Caco-2 (cell line): ENCODE measurements at regions not wholly inside any gene's neighbourhood (a gene's known extent, or its start where the extent isn't known, plus 50 kb on each side); places are given as distances from the start of the nearest gene placed in this dataset.

Source experiments
- BruUV-seq: library from RNA; stranded (reverse); fragments of 400-500 nt; replicated peaks from 2 replicates; lab custom pipeline; 2021; lab: Mats Ljungman, UMichigan
- CTCF ChIA-PET: fragments of 300-600 bp; sonication (Branson Sonifier 250); formaldehyde crosslinking; loops from one replicate; lab custom pipeline; 2022; ENCODE audit warnings: antibody characterized with exemption; lab: Charles Lee
- POLR2A ChIA-PET: fragments of 300-600 bp; sonication (Branson Sonifier 250); formaldehyde crosslinking; loops from one replicate; lab custom pipeline; 2022; ENCODE audit warnings: antibody characterized with exemption; lab: Charles Lee
- DNase-seq, 2 experiments: peaks; one replicate each; pipeline versions ENCODE4 v3.0.0 to v3.0.0-alpha.2; 2020 to 2022
- H3K27me3 ChIP-seq: replicated peaks from 2 replicates; pipeline ENCODE4 v1.6.0; 2011; ENCODE audit warnings: low read length; ENCODE audit not compliant: control insufficient read depth, insufficient read depth
- H3K36me3 ChIP-seq: 2 replicates; pipeline ENCODE4 v1.5.1; 2011; ENCODE audit warnings: low read length; ENCODE audit not compliant: control insufficient read depth, insufficient read depth
- H3K4me1 ChIP-seq: fragments of 250-450 bp; sonication (Bioruptor Pico); 2 replicates; pipeline ENCODE4 v1.5.1; 2020; ENCODE audit warnings: mild to moderate bottlenecking
- H3K4me3 ChIP-seq: 2 replicates; pipeline ENCODE4 v1.5.1; 2011; ENCODE audit warnings: low read depth, mild to moderate bottlenecking, control low read depth, low read length
- H3K9me3 ChIP-seq: fragments of 250-450 bp; sonication (Bioruptor Pico); 2 replicates; pipeline ENCODE4 v1.5.1; 2020; ENCODE audit warnings: mild to moderate bottlenecking, moderate library complexity
- H3K27ac Mint-ChIP-seq: one replicate; pipeline ENCODE4 v1.8.0; 2022; ENCODE audit warnings: mixed read lengths; ENCODE audit not compliant: unreplicated experiment
- H3K27me3 Mint-ChIP-seq: one replicate; pipeline ENCODE4 v1.8.0; 2022; ENCODE audit warnings: mixed read lengths; ENCODE audit not compliant: insufficient read depth, unreplicated experiment
- H3K36me3 Mint-ChIP-seq: one replicate; pipeline ENCODE4 v1.8.0; 2022; ENCODE audit warnings: mild to moderate bottlenecking, mixed read lengths; ENCODE audit not compliant: insufficient read depth, unreplicated experiment
- H3K4me1 Mint-ChIP-seq: one replicate; pipeline ENCODE4 v1.8.0; 2022; ENCODE audit warnings: low read depth, mixed read lengths; ENCODE audit not compliant: unreplicated experiment
- H3K4me3 Mint-ChIP-seq: one replicate; pipeline ENCODE4 v1.8.0; 2022; ENCODE audit warnings: mild to moderate bottlenecking, moderate library complexity, mixed read lengths; ENCODE audit not compliant: unreplicated experiment
- H3K9me3 Mint-ChIP-seq: one replicate; pipeline ENCODE4 v1.8.0; 2022; ENCODE audit warnings: mixed read lengths; ENCODE audit not compliant: unreplicated experiment
- intact Hi-C: fragments of 100-400 bp; cut with micrococcal nuclease; formaldehyde crosslinking; loops from one replicate; pipeline ENCODE4 v1.10.0; 2022; ENCODE audit not compliant: unreplicated experiment
- TF ChIP-seq, protein P1 (sequence below), 2 experiments: fragments of 200-600 bp in 1 of 2; IDR thresholded peaks; 1 replicate in 1 of 2; 2 replicates in 1 of 2; pipeline versions ENCODE4 v1.5.1 to v1.8.0; 2011 to 2022; ENCODE audit warnings: antibody characterized with exemption in 1 of 2, control low read depth in 1 of 2, inconsistent platforms in 1 of 2, low read depth in 1 of 2, low read length in 1 of 2, mild to moderate bottlenecking in 1 of 2, moderate library complexity in 1 of 2; ENCODE audit not compliant: insufficient read depth in 1 of 2, severe bottlenecking in 1 of 2, unreplicated experiment in 1 of 2

DNA sequence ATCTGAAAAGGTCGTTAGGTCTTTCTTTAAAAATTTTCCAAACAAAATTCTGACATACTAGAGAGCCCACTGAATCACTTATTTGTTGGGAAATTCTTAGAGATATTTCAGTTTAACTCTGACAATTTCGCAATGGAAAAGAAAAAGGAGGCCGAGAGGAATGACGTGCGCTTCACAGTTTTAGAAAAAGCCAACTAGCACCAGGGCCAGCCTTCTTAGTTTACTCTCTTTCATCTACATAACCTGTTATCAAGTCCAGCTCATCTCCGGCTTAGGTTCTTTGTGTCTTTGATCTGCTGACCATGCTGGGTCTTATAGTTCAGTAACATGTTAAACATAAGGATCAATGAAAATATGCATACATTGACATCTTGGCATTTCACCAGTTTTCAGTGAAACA lies 201.7 kb upstream of the TAS2R1 start:
- no peaks in the 10 kb centered on the region for H3K27me3 Mint-ChIP-seq
- CTCF ChIA-PET = no interaction called here
- H3K4me1 ChIP-seq = peaks cover 53% of the 10 kb centered on the region
- H3K9me3 Mint-ChIP-seq = peaks cover 13% of the 10 kb centered on the region
- H3K27ac Mint-ChIP-seq = peak overlapping the region; percentile 85
- TF ChIP-seq, protein P1, sequence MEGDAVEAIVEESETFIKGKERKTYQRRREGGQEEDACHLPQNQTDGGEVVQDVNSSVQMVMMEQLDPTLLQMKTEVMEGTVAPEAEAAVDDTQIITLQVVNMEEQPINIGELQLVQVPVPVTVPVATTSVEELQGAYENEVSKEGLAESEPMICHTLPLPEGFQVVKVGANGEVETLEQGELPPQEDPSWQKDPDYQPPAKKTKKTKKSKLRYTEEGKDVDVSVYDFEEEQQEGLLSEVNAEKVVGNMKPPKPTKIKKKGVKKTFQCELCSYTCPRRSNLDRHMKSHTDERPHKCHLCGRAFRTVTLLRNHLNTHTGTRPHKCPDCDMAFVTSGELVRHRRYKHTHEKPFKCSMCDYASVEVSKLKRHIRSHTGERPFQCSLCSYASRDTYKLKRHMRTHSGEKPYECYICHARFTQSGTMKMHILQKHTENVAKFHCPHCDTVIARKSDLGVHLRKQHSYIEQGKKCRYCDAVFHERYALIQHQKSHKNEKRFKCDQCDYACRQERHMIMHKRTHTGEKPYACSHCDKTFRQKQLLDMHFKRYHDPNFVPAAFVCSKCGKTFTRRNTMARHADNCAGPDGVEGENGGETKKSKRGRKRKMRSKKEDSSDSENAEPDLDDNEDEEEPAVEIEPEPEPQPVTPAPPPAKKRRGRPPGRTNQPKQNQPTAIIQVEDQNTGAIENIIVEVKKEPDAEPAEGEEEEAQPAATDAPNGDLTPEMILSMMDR (IDR thresholded peaks at IDR 0.05; ENCODE audit: insufficient read depth in 1 of 2, low read depth in 1 of 2, low read length in 1 of 2, severe bottlenecking in 1 of 2, unreplicated experiment in 1 of 2) = no peak
- no peak overlapping the region for H3K4me3 ChIP-seq
- peaks cover 40% of the 10 kb centered on the region for H3K4me1 Mint-ChIP-seq
- DNase-seq = peak; percentile 57 to 72
- peaks cover 11% of the 10 kb centered on the region for H3K36me3 Mint-ChIP-seq
- no peaks in the 10 kb centered on the region for H3K27me3 ChIP-seq
- POLR2A ChIA-PET = interaction anchor here (0.5 to 0.6 kb wide), 2 partner anchors 49 to 1108 kb away, joined by 4 read pairs; no protein-coding TSS in a partner anchor
- no TSS peak for BruUV-seq
- intact Hi-C loops = loop anchor here (2.0 to 5.0 kb wide), 4 partner anchors 49 to 401 kb away; no protein-coding TSS in a partner anchor
- no peaks in the 10 kb centered on the region for H3K36me3 ChIP-seq
- peak overlapping the region; percentile 26 for H3K4me3 Mint-ChIP-seq
- no peaks in the 10 kb centered on the region for H3K9me3 ChIP-seq

DNA sequence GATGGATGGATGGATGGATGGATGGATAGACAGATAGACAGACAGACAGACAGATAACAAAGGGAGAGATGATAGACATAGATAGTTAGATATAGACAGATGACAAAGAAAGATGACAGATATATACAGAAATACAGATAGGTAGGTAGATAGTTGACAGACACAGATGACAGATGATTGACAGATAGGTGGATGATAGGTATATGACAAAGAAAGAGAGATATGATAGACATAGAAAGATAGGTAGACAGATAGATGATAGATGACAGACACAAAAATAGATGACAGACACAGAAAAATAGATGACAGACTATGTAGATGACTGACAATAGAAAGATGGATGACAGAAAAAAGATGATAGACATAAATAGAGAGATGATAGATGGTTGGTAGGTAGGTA lies 200.0 kb upstream of the TAS2R1 start:
- H3K4me1 Mint-ChIP-seq = peaks cover 40% of the 10 kb centered on the region
- H3K4me1 ChIP-seq = peaks cover 53% of the 10 kb centered on the region
- no peaks in the 10 kb centered on the region for H3K27me3 Mint-ChIP-seq
- BruUV-seq = no TSS peak
- peaks cover 13% of the 10 kb centered on the region for H3K9me3 Mint-ChIP-seq
- no peaks in the 10 kb centered on the region for H3K27me3 ChIP-seq
- CTCF ChIA-PET = no interaction called here
- H3K36me3 ChIP-seq = no peaks in the 10 kb centered on the region
- H3K9me3 ChIP-seq = no peaks in the 10 kb centered on the region
- TF ChIP-seq, protein P1 (IDR thresholded peaks at IDR 0.05; ENCODE audit: insufficient read depth in 1 of 2, low read depth in 1 of 2, low read length in 1 of 2, severe bottlenecking in 1 of 2, unreplicated experiment in 1 of 2) = no peak
- intact Hi-C loops = loop anchor here (2.0 to 5.0 kb wide), 2 partner anchors 47 to 317 kb away; no protein-coding TSS in a partner anchor
- POLR2A ChIA-PET = no interaction called here
- no peak for DNase-seq
- H3K27ac Mint-ChIP-seq = peak overlapping the region; percentile 14
- H3K36me3 Mint-ChIP-seq = peaks cover 11% of the 10 kb centered on the region
- H3K4me3 ChIP-seq = no peak overlapping the region
- H3K4me3 Mint-ChIP-seq = peak overlapping the region; percentile 1

DNA sequence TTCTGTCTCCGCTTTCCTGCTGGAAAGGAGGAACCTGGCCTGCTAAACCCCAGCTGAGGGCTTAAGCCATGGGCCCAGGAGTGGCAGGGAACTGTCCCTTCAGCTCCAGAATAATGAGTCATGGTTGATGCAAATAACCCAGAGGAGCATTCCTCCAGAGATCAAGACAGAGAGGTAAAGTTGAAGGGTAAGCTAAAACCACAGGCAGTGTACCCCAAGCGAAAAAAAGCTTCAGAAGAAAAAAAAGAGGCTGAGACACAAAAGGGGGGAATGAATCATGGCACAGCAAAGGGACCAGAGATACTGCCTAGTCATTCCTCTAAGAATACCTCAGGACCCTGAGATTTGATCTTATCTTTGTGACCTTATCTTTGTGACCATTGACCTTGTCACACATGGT lies 199.5 kb upstream of the TAS2R1 start:
- BruUV-seq = no TSS peak
- Histone ChIP-seq H3K4me1 (peaks cover 53% of the 10 kb centered on the region), H3K36me3 (no peaks in the 10 kb centered on the region), H3K27me3 (no peaks in the 10 kb centered on the region), H3K9me3 (no peaks in the 10 kb centered on the region), H3K4me3 (no peak overlapping the region)
- Mint-ChIP-seq H3K36me3 (peaks cover 11% of the 10 kb centered on the region), H3K27ac (peak overlapping the region; percentile 14), H3K4me1 (peaks cover 40% of the 10 kb centered on the region), H3K9me3 (peaks cover 13% of the 10 kb centered on the region), H3K4me3 (peak overlapping the region; percentile 1), H3K27me3 (no peaks in the 10 kb centered on the region)
- ChIA-PET CTCF (no interaction called here), POLR2A (no interaction called here)
- TF ChIP-seq, protein P1 (IDR thresholded peaks at IDR 0.05; ENCODE audit: insufficient read depth in 1 of 2, low read depth in 1 of 2, low read length in 1 of 2, severe bottlenecking in 1 of 2, unreplicated experiment in 1 of 2) = no peak
- DNase-seq = peak in 1 of 2 experiments; percentile 30
- intact Hi-C loops = loop anchor here (2.0 to 5.0 kb wide), 2 partner anchors 47 to 318 kb away; no protein-coding TSS in a partner anchor
